Gastrocnemius medialis (tissue), 4 donors: ENCODE measurements at regions not wholly inside any gene's neighbourhood (a gene's known extent, or its start where the extent isn't known, plus 50 kb on each side); places are given as distances from the start of the nearest gene placed in this dataset.

Experiments
- ATAC-seq, 2 donors: fragments of 150-250 bp; one replicate each; pipeline ENCODE4 v1.9.1; 2016
- DNase-seq, 2 donors: peaks; one replicate each; pipeline ENCODE4 v3.0.0-alpha.2; 2019
- H3K27ac ChIP-seq, 4 donors: fragments of 200-600 bp; sonication (generic); 1 replicate in 1 of 4; 2 replicates in 3 of 4; pipeline ENCODE4 v1.5.1; 2016 to 2018; ENCODE audit warnings: mild to moderate bottlenecking in 2 of 4, moderate library complexity in 1 of 4
- H3K27me3 ChIP-seq, 3 donors: fragments of 200-600 bp; sonication (generic) in 2 of 3; 1 replicate in 1 of 3; 2 replicates in 2 of 3; pipeline versions ENCODE4 v1.5.1 to v1.6.0; 2016 to 2019; ENCODE audit warnings: mild to moderate bottlenecking in 1 of 3, moderate library complexity in 1 of 3
- H3K36me3 ChIP-seq, 2 donors: fragments of 200-600 bp; sonication (generic) in 1 of 2; one replicate each; pipeline ENCODE4 v1.5.1; 2017 to 2018
- H3K4me1 ChIP-seq, 2 donors: fragments of 200-600 bp; sonication (generic) in 1 of 2; one replicate each; pipeline ENCODE4 v1.5.1; 2016 to 2017; ENCODE audit warnings: mild to moderate bottlenecking in 2 of 2
- H3K4me3 ChIP-seq, 4 donors: fragments of 200-600 bp; sonication (generic) in 3 of 4; 1 replicate in 1 of 4; 2 replicates in 3 of 4; pipeline ENCODE4 v1.5.1; 2016 to 2019; ENCODE audit warnings: mild to moderate bottlenecking in 2 of 4
- H3K9me3 ChIP-seq, 3 donors: fragments of 200-600 bp; sonication (generic) in 2 of 3; 1 replicate in 1 of 3; 2 replicates in 2 of 3; pipeline ENCODE4 v1.5.1; 2016 to 2019
- POLR2A ChIP-seq, 2 donors: fragments of 450-650 bp; IDR thresholded peaks; one replicate each; pipeline ENCODE4 v1.6.1; 2017; ENCODE audit warnings: antibody characterized with exemption in 2 of 2, mild to moderate bottlenecking in 2 of 2, moderate library complexity in 2 of 2
- in situ Hi-C, 4 donors: fragments of 200-750 bp; cut with MboI; loops; one replicate each; pipeline versions ENCODE4 v1.15.0 to v1.8.0; 2017; ENCODE audit warnings: low sequenced_read_pairs in 4 of 4
- intact Hi-C: fragments of 100-400 bp; cut with DNase I; formaldehyde crosslinking; loops from one replicate; pipeline ENCODE4 v1.15.1; 2023; ENCODE audit warnings: low total_unique reads
- TF ChIP-seq, protein P1 (sequence below), 5 experiments: fragments of 450-650 bp in 3 of 5; fragments of 200-600 bp in 2 of 5; sonication (generic) in 2 of 5; IDR thresholded peaks in 4 of 5; conservative IDR thresholded peaks in 1 of 5; 1 replicate in 4 of 5; 2 replicates in 1 of 5; pipeline ENCODE4 v1.5.1; 2016 to 2019; ENCODE audit warnings: antibody characterized with exemption in 5 of 5, mild to moderate bottlenecking in 3 of 5, moderate library complexity in 3 of 5

DNA sequence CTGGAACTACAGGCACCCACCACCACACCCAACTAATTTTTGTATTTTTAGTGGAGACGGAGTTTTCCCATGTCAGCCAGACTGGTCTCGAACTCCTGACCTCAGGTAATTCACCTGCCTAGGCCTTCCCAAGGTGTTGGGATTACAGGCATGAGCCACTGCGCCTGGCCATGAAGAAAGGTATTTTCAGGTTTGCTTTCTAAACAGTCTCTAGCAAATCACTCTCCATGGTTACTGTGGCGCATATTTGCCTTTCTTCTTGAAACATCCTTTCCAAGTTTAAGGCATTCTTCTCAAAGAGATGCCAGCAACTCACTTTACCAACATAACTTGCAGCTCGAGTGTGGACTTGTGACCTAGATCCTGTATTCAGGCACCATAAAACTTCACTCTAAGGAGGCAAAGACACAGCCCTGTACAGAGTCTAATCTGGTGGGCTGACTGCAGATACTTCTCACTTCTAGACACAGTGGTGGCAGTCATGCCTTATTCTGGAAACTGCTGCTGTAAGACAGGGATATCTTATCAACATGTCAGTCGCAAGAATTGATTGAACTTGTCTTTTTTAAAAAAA, 461.4 kb upstream of the TSHZ3 start:
- Histone ChIP-seq H3K36me3 (no peaks in the 10 kb centered on the region), H3K27ac (no peak overlapping the region), H3K4me3 (no peak overlapping the region), H3K9me3 (no peaks in the 10 kb centered on the region), H3K27me3 (no peaks in the 10 kb centered on the region), H3K4me1 (no peaks in the 10 kb centered on the region)
- TF ChIP-seq, protein P1, sequence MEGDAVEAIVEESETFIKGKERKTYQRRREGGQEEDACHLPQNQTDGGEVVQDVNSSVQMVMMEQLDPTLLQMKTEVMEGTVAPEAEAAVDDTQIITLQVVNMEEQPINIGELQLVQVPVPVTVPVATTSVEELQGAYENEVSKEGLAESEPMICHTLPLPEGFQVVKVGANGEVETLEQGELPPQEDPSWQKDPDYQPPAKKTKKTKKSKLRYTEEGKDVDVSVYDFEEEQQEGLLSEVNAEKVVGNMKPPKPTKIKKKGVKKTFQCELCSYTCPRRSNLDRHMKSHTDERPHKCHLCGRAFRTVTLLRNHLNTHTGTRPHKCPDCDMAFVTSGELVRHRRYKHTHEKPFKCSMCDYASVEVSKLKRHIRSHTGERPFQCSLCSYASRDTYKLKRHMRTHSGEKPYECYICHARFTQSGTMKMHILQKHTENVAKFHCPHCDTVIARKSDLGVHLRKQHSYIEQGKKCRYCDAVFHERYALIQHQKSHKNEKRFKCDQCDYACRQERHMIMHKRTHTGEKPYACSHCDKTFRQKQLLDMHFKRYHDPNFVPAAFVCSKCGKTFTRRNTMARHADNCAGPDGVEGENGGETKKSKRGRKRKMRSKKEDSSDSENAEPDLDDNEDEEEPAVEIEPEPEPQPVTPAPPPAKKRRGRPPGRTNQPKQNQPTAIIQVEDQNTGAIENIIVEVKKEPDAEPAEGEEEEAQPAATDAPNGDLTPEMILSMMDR (IDR thresholded peaks at IDR 0.05 in 4 of 5, conservative IDR thresholded peaks at IDR 0.05 in 1 of 5): no peak
- no peak for TF ChIP-seq POLR2A (IDR thresholded peaks at IDR 0.05)
- intact Hi-C loops: no loop called here
- ATAC-seq: no peak
- in situ Hi-C loops: no loop called here
- DNase-seq: no peak

DNA sequence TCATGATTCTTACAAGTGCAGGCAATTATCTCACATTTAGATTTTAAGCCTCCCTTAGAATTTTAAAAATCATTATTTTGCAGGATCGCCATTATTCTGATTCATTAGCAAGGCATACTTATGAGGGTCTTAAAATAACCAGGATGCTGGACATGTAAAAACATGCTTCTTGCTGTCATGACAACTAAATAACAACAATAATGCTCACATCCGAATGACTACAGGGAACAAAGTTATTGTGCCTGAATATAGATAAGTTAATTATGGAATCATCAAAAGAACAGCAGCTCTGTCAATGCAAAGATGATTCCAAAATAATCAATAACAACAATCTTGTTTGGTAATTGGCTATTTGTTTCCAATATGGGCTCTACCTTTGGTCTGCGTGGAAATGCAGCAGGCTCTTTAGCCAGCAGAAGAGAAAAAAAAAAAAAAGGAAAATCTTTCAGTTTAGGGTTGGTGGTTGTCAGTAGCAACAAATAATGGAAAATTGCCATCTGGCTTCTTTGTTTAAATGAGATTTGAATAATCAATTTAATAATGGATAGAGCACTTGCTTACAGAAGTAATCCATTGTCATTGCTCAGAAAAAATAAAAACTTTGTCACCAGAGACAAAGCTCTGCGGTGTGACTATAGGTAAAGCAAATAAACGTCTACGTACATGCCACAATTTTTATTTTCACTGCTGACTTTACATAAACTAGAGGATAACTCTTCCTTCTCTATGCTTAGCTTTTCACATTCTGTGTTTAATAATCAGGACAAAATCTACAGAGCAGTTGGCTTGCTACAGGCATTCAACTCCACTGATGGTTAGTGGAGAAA, 468.9 kb upstream of the TSHZ3 start:
- Histone ChIP-seq H3K4me3 (no peak overlapping the region), H3K27ac (no peak overlapping the region), H3K4me1 (no peaks in the 10 kb centered on the region), H3K27me3 (no peaks in the 10 kb centered on the region), H3K36me3 (no peaks in the 10 kb centered on the region), H3K9me3 (no peaks in the 10 kb centered on the region)
- in situ Hi-C loops: no loop called here
- ATAC-seq (no peak), DNase-seq (no peak)
- TF ChIP-seq, protein P1 (IDR thresholded peaks at IDR 0.05 in 4 of 5, conservative IDR thresholded peaks at IDR 0.05 in 1 of 5): no peak
- no peak for TF ChIP-seq POLR2A (IDR thresholded peaks at IDR 0.05)
- intact Hi-C loops: no loop called here

DNA sequence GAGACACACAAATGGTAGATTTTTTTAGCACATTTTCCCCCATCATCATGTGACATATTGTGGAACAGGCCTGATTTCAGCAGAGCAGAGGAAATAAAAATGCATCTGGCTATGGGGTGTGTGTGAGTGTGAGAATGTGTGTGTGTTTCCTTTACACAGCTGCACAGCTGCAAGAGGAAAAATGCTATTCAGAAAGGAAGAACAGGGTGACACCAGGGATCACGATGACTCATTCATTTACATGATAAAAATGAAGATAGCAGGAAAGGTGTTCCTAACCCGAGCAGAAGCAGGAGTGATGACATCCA, 469.5 kb upstream of the TSHZ3 start:
- ATAC-seq (no peak), DNase-seq (no peak)
- Histone ChIP-seq H3K36me3 (no peaks in the 10 kb centered on the region), H3K9me3 (no peaks in the 10 kb centered on the region), H3K4me3 (no peak overlapping the region), H3K27me3 (no peaks in the 10 kb centered on the region), H3K4me1 (no peaks in the 10 kb centered on the region), H3K27ac (no peak overlapping the region)
- in situ Hi-C loops: no loop called here
- intact Hi-C loops: no loop called here
- TF ChIP-seq POLR2A (IDR thresholded peaks at IDR 0.05): no peak
- TF ChIP-seq, protein P1 (IDR thresholded peaks at IDR 0.05 in 4 of 5, conservative IDR thresholded peaks at IDR 0.05 in 1 of 5): no peak

DNA sequence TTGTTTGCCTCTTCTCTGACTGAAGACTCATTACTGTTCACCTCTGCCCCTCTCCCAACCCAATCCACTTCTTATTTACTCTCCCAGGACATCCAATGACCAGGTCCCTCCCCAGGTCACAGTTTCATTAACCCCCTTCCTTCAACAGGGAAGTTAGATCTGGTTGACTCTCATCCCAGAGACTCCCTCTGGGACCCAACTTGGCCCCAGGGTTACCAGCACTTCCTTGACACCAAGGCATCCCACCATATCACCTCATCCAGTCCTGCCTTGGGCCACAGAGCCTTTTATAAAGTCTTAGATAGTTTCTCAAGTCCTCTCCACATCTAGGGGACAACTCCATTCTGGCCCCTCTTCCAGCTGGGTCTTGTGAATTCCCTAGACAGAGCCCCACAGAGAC, 470.6 kb upstream of the TSHZ3 start:
- no peaks in the 10 kb centered on the region for H3K36me3 ChIP-seq
- no peaks in the 10 kb centered on the region for H3K9me3 ChIP-seq
- intact Hi-C loops: no loop called here
- DNase-seq (no peak), ATAC-seq (no peak)
- no peaks in the 10 kb centered on the region for H3K4me1 ChIP-seq
- no peak overlapping the region for H3K27ac ChIP-seq
- H3K4me3 ChIP-seq: no peak overlapping the region
- TF ChIP-seq POLR2A (IDR thresholded peaks at IDR 0.05): no peak
- TF ChIP-seq, protein P1 (IDR thresholded peaks at IDR 0.05 in 4 of 5, conservative IDR thresholded peaks at IDR 0.05 in 1 of 5): no peak
- in situ Hi-C loops: no loop called here
- no peaks in the 10 kb centered on the region for H3K27me3 ChIP-seq
